ENCODE measurements at regions not wholly inside any gene's neighbourhood (a gene's known extent, or its start where the extent isn't known, plus 50 kb on each side); places are given as distances from the start of the nearest gene placed in this dataset.
"Not testable (repeated sequence)": the region's sequence is repeated elsewhere in the genome, so short reads cannot be mapped to it uniquely, and the experiment has no call there.

- DNase-seq, result no peak
Measured at GRCh38 chr6:79808921-79809320, 138.4 kb downstream of the ELOVL4 start.

- not testable (repeated sequence) for DNase-seq
Measured at GRCh38 chr6:79806661-79807060, 140.7 kb downstream of the ELOVL4 start.

- no peak for DNase-seq
Measured at GRCh38 chr6:79804732-79805131, 142.6 kb downstream of the ELOVL4 start.

- no peak for DNase-seq
Measured at GRCh38 chr6:79803917-79804316, 143.4 kb downstream of the ELOVL4 start.

- no peak for DNase-seq
Measured at GRCh38 chr6:79802657-79803300, 144.6 kb downstream of the ELOVL4 start.

GRCh38 chr6:79801362-79801761, 146.0 kb downstream of the ELOVL4 start:
- no peak for DNase-seq

- DNase-seq, result no peak
Measured at GRCh38 chr6:79798841-79799240, 148.5 kb downstream of the ELOVL4 start.

GRCh38 chr6:79797912-79798311, 149.4 kb downstream of the ELOVL4 start:
- DNase-seq, result no peak

GRCh38 chr6:79797163-79797764, 150.1 kb downstream of the ELOVL4 start:
- DNase-seq, result no peak

GRCh38 chr6:79796197-79796596, 151.2 kb downstream of the ELOVL4 start:
- DNase-seq, result no peak

GRCh38 chr6:79789896-79790295, 157.5 kb downstream of the ELOVL4 start:
- DNase-seq, result no peak

- no peak for DNase-seq
Measured at GRCh38 chr6:79788756-79789155, 157.6 kb downstream of the SH3BGRL2 start.

GRCh38 chr6:79787626-79788025, 156.5 kb downstream of the SH3BGRL2 start:
- no peak for DNase-seq

- DNase-seq, result no peak
Measured at GRCh38 chr6:79784395-79784753, 153.2 kb downstream of the SH3BGRL2 start.

- no peak for DNase-seq
Measured at GRCh38 chr6:79783670-79784394, 152.7 kb downstream of the SH3BGRL2 start.

- no peak for DNase-seq
Measured at GRCh38 chr6:79782792-79783580, 151.9 kb downstream of the SH3BGRL2 start.

- DNase-seq, result no peak
Measured at GRCh38 chr6:79781916-79782315, 150.8 kb downstream of the SH3BGRL2 start.

GRCh38 chr6:79780881-79781280, 149.8 kb downstream of the SH3BGRL2 start:
- DNase-seq, result no peak

- DNase-seq, result no peak
Measured at GRCh38 chr6:79778816-79779215, 147.7 kb downstream of the SH3BGRL2 start.

GRCh38 chr6:79777713-79778579, 146.8 kb downstream of the SH3BGRL2 start:
- DNase-seq, result peak; percentile 72

GRCh38 chr6:79776076-79776475, 144.9 kb downstream of the SH3BGRL2 start:
- no peak for DNase-seq

- DNase-seq, result no peak
Measured at GRCh38 chr6:79775222-79775621, 144.1 kb downstream of the SH3BGRL2 start.

Data from effector CD4-positive, alpha-beta T cell (primary cell).